Right renal pelvis (tissue), 4 donors: ENCODE measurements at regions not wholly inside any gene's neighbourhood (a gene's known extent, or its start where the extent isn't known, plus 50 kb on each side); places are given as distances from the start of the nearest gene placed in this dataset.
A peak's percentile ranks its signal among the peaks of the same experiment; 100 is the strongest.

Experiments used
- DNase-seq, 4 donors: peaks; one replicate each; pipeline ENCODE4 v3.0.0-alpha.2; 2013; ENCODE audit warnings: low read depth in 4 of 4, low spot score in 3 of 4, missing footprints in 1 of 4

DNA sequence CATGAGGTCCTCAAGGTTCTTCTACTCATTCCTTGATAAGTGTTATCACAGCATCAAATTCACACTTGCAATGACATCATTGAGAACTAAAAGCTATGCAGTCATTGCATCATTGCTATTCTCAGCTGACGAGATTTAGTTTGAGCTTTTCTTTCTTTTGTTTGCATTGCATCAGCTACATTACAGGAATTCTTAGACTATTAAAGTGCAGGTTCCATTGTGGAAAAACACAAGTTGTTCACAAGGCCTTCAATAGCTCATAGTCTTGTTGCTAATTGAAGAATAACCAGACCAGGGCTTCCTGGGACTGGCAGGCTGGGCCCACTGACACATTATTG, 139.3 kb downstream of the CXCL12 start:
- DNase-seq = no peak

- no peak for DNase-seq
Measured at GRCh38 chr10:44244745-44245600, 139.9 kb downstream of the CXCL12 start.

GRCh38 chr10:44243851-44244510, 140.9 kb downstream of the CXCL12 start:
- DNase-seq = no peak

- no peak for DNase-seq
Measured at GRCh38 chr10:44242826-44243225, 142.1 kb downstream of the CXCL12 start.

- DNase-seq = no peak
Measured at GRCh38 chr10:44242091-44242490, 142.8 kb downstream of the CXCL12 start.

GRCh38 chr10:44240584-44241205, 144.2 kb downstream of the CXCL12 start:
- no peak for DNase-seq

DNA sequence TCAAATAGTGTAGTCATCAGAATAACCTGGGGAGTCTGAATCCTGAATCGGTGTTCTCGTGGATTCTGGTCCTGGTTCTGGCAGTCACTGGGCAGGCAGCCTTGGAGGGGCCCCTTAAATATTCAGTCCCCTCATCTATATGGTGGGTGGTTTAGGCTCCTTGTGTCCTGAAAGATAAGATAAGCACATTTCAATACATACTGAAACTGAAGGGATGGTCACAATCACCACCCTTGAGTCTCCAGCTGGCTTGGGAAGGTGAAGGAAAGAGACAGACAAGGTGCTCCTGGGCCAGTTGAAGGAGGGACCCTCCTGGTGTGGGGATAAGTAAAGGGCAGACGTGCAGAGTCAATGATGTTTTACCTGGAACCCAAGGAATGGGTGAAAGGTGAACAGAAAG, 146.7 kb downstream of the CXCL12 start:
- no peak for DNase-seq

DNA sequence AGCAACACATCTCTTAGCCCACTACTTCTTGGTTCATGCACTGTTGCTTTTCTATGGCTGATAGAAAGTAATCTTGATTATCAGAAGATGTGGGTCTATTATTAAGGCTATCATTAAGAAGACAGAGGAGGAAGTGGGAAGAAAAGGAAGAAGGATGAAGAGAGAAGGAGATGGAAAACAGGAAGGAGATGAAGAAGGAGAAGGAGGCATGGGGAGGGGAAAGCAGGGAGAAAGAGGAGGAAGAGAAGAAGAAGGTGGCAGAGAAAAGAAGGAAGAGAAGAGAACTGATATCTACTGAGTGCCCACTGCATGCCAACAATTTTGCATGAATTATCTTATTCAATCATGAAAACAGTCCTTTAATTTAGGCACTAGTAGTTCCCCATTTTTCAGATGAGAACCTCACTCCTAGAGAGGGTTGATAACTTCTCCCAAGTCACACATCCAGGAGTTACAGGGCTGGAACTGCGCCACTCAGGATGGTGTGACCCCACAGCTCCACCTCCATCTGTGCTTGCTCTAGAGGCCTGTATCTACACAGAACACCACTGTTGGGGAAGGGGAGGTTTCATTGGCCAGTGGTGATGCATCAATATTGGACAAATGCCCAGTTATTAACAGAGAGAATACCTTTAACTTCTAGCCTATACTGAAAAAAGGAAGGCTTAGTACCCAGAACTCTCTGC, 147.4 kb downstream of the CXCL12 start:
- DNase-seq = no peak

DNA sequence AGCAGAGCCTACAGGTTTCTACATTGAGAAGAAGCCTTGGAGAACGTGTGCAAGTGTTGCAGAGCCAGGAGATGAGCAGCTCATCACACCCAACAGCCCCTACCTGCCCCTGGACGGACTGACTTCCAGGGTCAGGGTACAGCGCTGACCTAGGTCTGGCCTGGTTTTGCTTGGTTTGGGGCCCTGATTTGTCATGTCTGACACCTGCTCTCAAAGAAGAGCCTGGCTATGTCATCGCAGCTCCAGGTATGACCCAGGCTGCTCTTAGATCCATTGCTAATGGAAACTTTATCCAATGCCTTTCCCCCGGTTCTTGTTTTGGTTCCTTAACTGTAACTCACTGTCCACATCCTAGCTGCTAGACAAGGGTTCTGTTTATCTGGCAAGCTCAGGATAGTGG, 149.5 kb downstream of the CXCL12 start:
- no peak for DNase-seq

DNA sequence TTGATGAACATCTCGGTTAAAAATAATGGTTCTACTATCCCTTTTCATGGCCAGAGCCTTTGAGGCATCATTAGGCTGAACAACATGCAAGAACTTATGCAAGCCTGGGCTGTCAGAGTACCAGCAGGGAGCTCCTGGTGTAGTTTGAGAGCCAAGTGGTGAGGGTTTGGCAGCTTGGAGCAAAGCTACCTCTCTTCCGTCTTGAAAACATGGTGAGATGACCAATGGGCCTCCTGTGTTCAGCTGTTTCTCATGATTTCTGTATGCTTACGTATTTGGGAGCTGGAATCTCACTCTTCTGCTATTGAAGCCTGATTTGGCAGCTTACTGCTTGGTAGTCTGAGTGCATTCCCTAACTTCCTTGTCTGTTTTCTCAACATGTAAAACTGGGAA, 150.4 kb downstream of the CXCL12 start:
- DNase-seq = no peak

DNA sequence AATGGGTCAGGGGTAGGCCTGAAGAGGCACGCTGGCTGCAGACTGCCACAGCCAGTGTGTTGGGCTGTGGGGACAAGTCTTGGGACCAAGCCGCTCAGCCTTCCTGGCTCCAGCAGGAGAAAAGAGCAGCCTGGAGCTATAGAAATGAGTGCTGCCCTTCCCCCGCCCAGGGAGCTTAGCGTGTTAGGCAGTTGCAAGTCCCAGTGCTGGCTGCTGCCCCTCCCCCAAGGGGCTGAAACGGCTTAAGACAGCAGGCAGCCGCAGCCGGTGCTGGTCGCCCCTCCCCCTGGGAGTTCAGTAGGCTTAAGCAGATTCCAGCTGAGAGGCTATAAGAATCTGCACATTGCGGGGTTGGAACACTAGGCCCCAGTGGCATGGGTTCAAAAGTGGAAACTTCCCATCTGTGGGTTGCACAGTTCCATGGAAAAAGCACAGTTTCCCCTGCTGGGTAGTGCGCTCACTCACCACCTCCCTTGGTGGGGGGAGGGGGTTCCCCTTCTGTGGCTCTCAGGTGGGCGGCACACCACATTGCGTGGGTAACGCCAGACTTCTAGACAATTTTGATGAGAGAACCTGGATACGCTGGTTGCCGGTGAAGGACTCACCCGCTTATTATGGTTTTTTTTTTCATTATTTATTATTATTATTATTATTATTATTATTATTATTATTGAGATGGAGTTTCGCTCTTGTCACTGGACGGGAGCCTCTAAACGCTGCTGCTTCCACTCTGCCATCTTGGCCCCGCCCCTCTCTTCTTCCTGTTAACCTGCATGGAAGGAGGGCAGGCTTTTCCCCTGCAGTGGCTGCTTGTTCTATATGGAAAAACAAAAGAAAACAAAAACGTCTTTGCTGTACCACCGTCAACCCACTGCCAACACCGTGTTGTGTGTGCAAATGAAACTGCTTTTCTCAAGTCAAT, 151.1 kb downstream of the CXCL12 start:
- DNase-seq = peak; percentile 63 to 86 (median 79)

DNA sequence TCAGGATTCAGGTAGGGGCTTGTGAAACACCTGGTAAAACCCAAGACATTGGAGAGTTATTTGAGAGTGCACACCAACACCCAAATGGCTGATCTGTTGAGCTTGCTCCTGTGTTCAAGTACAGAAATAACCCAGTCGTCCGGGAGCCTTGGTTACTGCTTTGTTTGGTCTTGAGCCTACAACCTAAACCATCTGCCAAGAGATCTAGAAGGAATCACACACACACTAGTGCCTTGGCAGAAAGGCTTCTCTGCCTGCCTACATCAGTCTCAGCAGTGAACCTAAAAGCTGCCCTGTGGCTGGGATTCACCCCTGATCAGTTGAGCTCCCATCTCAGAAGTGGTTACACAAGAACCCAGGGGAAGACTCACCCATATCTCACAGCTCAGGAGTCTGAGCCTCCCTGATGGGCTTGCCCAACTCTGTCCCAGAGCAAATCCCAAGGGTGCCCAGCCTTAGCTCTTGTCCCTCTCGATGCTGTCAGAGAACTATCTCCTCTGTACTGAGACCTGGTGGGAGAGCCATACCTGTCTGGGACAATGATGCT, 167.6 kb downstream of the CXCL12 start:
- DNase-seq = no peak

GRCh38 chr10:44216073-44216472, 168.8 kb downstream of the CXCL12 start:
- DNase-seq = no peak

GRCh38 chr10:44209811-44210210, 175.1 kb downstream of the CXCL12 start:
- DNase-seq = no peak

DNA sequence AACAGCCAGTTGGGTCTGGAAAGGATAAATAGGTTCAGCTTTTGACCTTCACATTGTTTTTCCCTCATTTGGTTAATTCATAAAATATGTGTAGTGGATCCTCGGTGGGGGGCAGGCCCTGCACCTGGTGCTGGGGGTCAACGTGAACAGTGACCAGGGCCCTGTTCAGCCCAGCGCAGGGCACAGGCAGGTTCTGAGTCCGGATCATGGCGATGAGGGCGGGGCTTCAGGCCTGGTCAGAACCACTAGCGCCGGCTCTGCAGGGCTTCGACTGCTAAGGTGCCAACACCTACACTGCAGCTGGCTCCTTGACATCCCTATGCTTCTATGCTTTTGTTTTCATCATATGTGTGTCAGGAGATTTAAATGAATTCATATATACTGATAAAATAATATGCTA, 177.7 kb downstream of the CXCL12 start:
- DNase-seq = no peak

- no peak for DNase-seq
Measured at GRCh38 chr10:44206127-44206818, 178.6 kb downstream of the CXCL12 start.

DNA sequence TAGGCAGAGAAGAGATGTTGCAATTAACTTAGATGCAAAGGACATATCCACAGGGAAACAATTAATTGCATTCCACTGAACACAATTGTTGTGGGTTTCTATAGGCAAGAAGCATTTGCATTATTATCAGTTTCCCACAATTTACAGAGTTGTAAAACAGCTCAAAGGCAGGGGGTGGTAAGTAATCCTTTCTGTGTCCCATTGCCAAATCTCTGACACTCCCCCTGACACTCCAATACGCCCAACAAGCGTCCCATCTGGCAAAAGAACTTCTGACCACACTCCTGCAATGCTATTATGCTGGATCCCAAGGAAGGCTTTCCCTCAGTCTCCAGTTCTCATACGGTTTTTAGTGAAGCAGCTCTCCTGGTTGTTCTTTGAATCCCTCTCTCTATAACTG, 179.8 kb downstream of the CXCL12 start:
- no peak for DNase-seq

- DNase-seq = no peak
Measured at GRCh38 chr10:44203535-44203934, 181.4 kb downstream of the CXCL12 start.

DNA sequence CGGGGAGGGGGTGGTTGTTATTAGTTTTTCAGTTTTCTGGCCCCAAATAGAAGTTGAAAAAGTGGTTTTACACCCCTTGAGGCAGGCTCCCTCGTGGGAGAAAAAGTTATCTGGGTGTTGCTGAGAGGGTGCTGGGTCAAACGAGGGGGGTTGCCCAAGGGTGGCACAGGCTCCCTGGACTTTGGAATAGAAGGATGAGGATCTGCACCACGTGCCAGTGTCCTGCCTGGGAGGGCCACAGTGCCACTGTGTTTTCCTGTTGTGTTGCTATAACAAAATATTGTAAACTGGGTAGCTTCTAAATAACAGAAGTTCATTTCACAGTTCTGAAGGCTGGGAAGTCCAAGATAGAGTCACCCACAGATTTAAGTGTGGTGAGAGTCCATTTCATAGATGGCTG, 181.9 kb downstream of the CXCL12 start:
- DNase-seq = no peak
